Fibroblast of lung (primary cell): ENCODE measurements at regions not wholly inside any gene's neighbourhood (a gene's known extent, or its start where the extent isn't known, plus 50 kb on each side); places are given as distances from the start of the nearest gene placed in this dataset.

Source experiments
- DNase-seq, 2 donors: peaks; one replicate each; pipeline versions ENCODE4 v3.0.0 to v3.0.0-alpha.2; 2010; ENCODE audit warnings: low read depth in 2 of 2
- H2AFZ ChIP-seq: 2 replicates; pipeline ENCODE4 v1.5.1; 2012; ENCODE audit warnings: low read length, control low read depth, inconsistent platforms
- H3K27ac ChIP-seq: 2 replicates; pipeline ENCODE4 v1.5.1; 2011; ENCODE audit warnings: low read length, control low read depth; ENCODE audit not compliant: insufficient read depth
- H3K27me3 ChIP-seq: 2 replicates; pipeline ENCODE4 v1.5.1; 2011; ENCODE audit warnings: mild to moderate bottlenecking, low read length; ENCODE audit not compliant: control insufficient read depth, insufficient read depth
- H3K36me3 ChIP-seq: 2 replicates; pipeline ENCODE4 v1.5.1; 2011; ENCODE audit warnings: low read length; ENCODE audit not compliant: control insufficient read depth, insufficient read depth
- H3K4me1 ChIP-seq: 2 replicates; pipeline ENCODE4 v1.5.1; 2011; ENCODE audit warnings: low read length; ENCODE audit not compliant: control insufficient read depth, insufficient read depth; ENCODE audit errors: extremely low read depth
- H3K4me2 ChIP-seq: 2 replicates; pipeline ENCODE4 v1.5.1; 2011; ENCODE audit warnings: low read length, control low read depth; ENCODE audit not compliant: insufficient read depth; ENCODE audit errors: extremely low read depth
- H3K4me3 ChIP-seq, 4 experiments: fragments of 200-600 bp in 1 of 4; sonication (generic) in 1 of 4; replicated peaks in 1 of 4; 2 replicates each; pipeline ENCODE4 v1.5.1; 2011 to 2016; ENCODE audit warnings: low read length in 4 of 4, low read depth in 3 of 4, mild to moderate bottlenecking in 3 of 4, control low read depth in 2 of 4, inconsistent platforms in 1 of 4, mixed read lengths in 1 of 4; ENCODE audit not compliant: insufficient read depth in 1 of 4; ENCODE audit errors: control extremely low read depth in 1 of 4
- H3K79me2 ChIP-seq: 2 replicates; pipeline ENCODE4 v1.5.1; 2012; ENCODE audit warnings: mild to moderate bottlenecking, low read length, inconsistent platforms; ENCODE audit not compliant: control insufficient read depth, insufficient read depth
- H3K9ac ChIP-seq: 2 replicates; pipeline ENCODE4 v1.5.1; 2011; ENCODE audit warnings: mild to moderate bottlenecking, low read length, control low read depth; ENCODE audit not compliant: insufficient read depth
- H3K9me3 ChIP-seq: 2 replicates; pipeline ENCODE4 v1.5.1; 2012; ENCODE audit warnings: low read depth, low read length; ENCODE audit not compliant: control insufficient read depth, insufficient read depth
- H4K20me1 ChIP-seq: 2 replicates; pipeline ENCODE4 v1.5.1; 2011; ENCODE audit warnings: low read length; ENCODE audit not compliant: control insufficient read depth, insufficient read depth; ENCODE audit errors: extremely low read depth
- CTCF ChIP-seq, 2 donors: IDR thresholded peaks in 1 of 2; conservative IDR thresholded peaks in 1 of 2; 1 replicate in 1 of 2; 2 replicates in 1 of 2; pipeline ENCODE4 v1.5.1; 2011 to 2012; ENCODE audit warnings: low read length in 2 of 2, control low read depth in 1 of 2, inconsistent platforms in 1 of 2, low read depth in 1 of 2, mild to moderate bottlenecking in 1 of 2
- EZH2 ChIP-seq: IDR thresholded peaks from 2 replicates; pipeline ENCODE4 v1.5.1; 2012; ENCODE audit warnings: low read length, control low read depth, mild to moderate bottlenecking; ENCODE audit errors: missing control alignments

DNA sequence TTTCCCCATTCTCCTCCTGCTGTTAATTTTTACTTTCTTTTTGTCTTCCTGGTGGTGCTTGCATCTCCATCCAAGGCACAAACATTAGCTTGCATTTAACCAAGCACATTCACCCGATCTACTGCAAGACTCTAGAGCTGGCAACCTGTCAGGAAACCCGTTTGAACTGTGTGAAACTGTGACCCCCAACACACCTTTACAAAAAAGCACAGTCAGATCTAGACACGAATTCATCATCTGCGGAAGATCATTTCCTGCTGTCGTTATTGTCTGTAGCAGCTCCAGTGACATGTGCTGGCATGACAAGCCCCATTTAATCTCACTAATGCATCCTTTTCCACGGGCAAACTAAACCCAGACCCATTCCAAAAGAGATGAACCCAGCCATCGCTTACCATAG lies 340.5 kb downstream of the VRK1 start:
- H3K79me2 ChIP-seq, result no peaks in the 10 kb centered on the region
- H3K4me1 ChIP-seq, result no peaks in the 10 kb centered on the region
- no peaks in the 10 kb centered on the region for H3K27me3 ChIP-seq
- TF ChIP-seq CTCF (conservative IDR thresholded peaks at IDR 0.05 in 1 of 2, IDR thresholded peaks at IDR 0.05 in 1 of 2; ENCODE audit: low read depth in 1 of 2, low read length in 2 of 2), result no peak
- no peak for TF ChIP-seq EZH2
- H4K20me1 ChIP-seq, result no peaks in the 10 kb centered on the region
- H3K27ac ChIP-seq, result no peak overlapping the region
- H3K9me3 ChIP-seq, result no peaks in the 10 kb centered on the region
- H2AFZ ChIP-seq, result no peak overlapping the region
- H3K9ac ChIP-seq, result no peak overlapping the region
- no peaks in the 10 kb centered on the region for H3K36me3 ChIP-seq
- DNase-seq, result no peak
- H3K4me2 ChIP-seq, result no peak overlapping the region
- H3K4me3 ChIP-seq, result no peak overlapping the region

DNA sequence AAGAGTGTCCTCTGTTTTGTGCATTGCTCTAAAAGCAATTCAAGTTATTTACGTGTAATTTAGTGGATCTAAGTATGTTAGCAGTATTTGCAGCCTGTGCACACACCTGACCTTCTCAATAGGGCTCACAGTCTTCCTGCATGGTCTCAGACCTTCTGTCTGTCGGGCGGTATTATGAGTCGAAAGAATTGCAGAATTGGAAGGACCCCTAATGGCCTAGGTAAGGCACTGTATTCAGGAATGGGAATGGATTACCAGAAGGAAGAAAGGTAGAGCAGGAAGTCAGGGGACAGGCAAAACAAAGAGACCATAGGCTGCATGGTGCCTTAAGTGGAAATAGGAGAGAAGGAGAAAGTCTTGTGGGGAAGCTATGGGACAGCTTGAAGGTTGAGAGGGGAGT lies 341.6 kb downstream of the VRK1 start:
- TF ChIP-seq EZH2, result no peak
- no peak for TF ChIP-seq CTCF (conservative IDR thresholded peaks at IDR 0.05 in 1 of 2, IDR thresholded peaks at IDR 0.05 in 1 of 2; ENCODE audit: low read depth in 1 of 2, low read length in 2 of 2)
- Histone ChIP-seq H3K4me3 (no peak overlapping the region), H4K20me1 (no peaks in the 10 kb centered on the region), H3K79me2 (no peaks in the 10 kb centered on the region), H3K4me2 (no peak overlapping the region), H3K9me3 (no peaks in the 10 kb centered on the region), H2AFZ (no peak overlapping the region), H3K27ac (no peak overlapping the region), H3K27me3 (no peaks in the 10 kb centered on the region), H3K4me1 (no peaks in the 10 kb centered on the region), H3K9ac (no peak overlapping the region), H3K36me3 (no peaks in the 10 kb centered on the region)
- no peak for DNase-seq

GRCh38 chr14:97143011-97143410 lies 345.8 kb downstream of the VRK1 start:
- Histone ChIP-seq H3K4me2 (no peak overlapping the region), H2AFZ (no peak overlapping the region), H3K27me3 (no peaks in the 10 kb centered on the region), H3K79me2 (no peaks in the 10 kb centered on the region), H3K4me3 (no peak overlapping the region), H3K9ac (no peak overlapping the region), H3K27ac (no peak overlapping the region), H3K4me1 (no peaks in the 10 kb centered on the region), H4K20me1 (no peaks in the 10 kb centered on the region), H3K9me3 (no peaks in the 10 kb centered on the region), H3K36me3 (no peaks in the 10 kb centered on the region)
- DNase-seq, result no peak
- no peak for TF ChIP-seq CTCF (conservative IDR thresholded peaks at IDR 0.05 in 1 of 2, IDR thresholded peaks at IDR 0.05 in 1 of 2; ENCODE audit: low read depth in 1 of 2, low read length in 2 of 2)
- TF ChIP-seq EZH2, result no peak
